Right cardiac atrium (tissue), 5 donors: ENCODE measurements at regions not wholly inside any gene's neighbourhood (a gene's known extent, or its start where the extent isn't known, plus 50 kb on each side); places are given as distances from the start of the nearest gene placed in this dataset.

Experiments used
- ATAC-seq, 2 donors: fragments of 200-7000 bp; cut with Tn5 transposase; one replicate each; pipeline versions ENCODE4 v1.8.0 to v1.9.1; 2020; ENCODE audit warnings: moderate library complexity in 2 of 2, mild to moderate bottlenecking in 1 of 2
- DNase-seq, 3 donors: peaks; one replicate each; pipeline ENCODE4 v3.0.0-alpha.2; 2020
- H3K27ac ChIP-seq: one replicate; pipeline ENCODE4 v1.5.1; 2013; ENCODE audit warnings: mild to moderate bottlenecking, low read length, control low read depth, moderate library complexity
- H3K27me3 ChIP-seq: one replicate; pipeline ENCODE4 v1.6.1; 2013; ENCODE audit not compliant: control insufficient read depth, insufficient read depth
- H3K4me1 ChIP-seq: one replicate; pipeline ENCODE4 v1.6.1; 2013; ENCODE audit warnings: low read length; ENCODE audit not compliant: control insufficient read depth, insufficient read depth
- H3K4me3 ChIP-seq: one replicate; pipeline ENCODE4 v1.5.1; 2013; ENCODE audit warnings: low read length, control low read depth
- H3K9me3 ChIP-seq: one replicate; pipeline ENCODE4 v1.6.1; 2013; ENCODE audit warnings: low read length; ENCODE audit not compliant: control insufficient read depth
- WGBS: extraction: QIAGEN DNeasy Blood & Tissue Kit; methylation state at CpG from one replicate; pipeline ENCODE4 v1.1.7; 2013; 5-methylcytosine and 5-hydroxymethylcytosine counted together
- intact Hi-C, 4 donors: fragments of 100-400 bp; cut with DNase I; formaldehyde crosslinking; loops; one replicate each; pipeline versions ENCODE4 v1.11.0 to v1.14.0; 2022 to 2023
- donor health status: healthy with polysubstance abuse.
- donor health status: DM: no; HTN: yes; CAD: no.
- donor health status: DM: no; HTN: no; CAD: no.
- donor health status: DM: no; HTN: yes; CAD: no; lungs with severe emphysema.
- donor health status: DM: yes; HTN: yes; CAD: no.

- intact Hi-C loops = no loop called here
- no peak for DNase-seq
- Histone ChIP-seq H3K4me3 (no peak overlapping the region), H3K4me1 (no peaks in the 10 kb centered on the region), H3K9me3 (no peaks in the 10 kb centered on the region), H3K27me3 (no peaks in the 10 kb centered on the region), H3K27ac (no peak overlapping the region)
- WGBS = 93% methylated on average over 2 of the region's 2 CpGs
- no peak for ATAC-seq
These were observed 63.4 kb upstream of the HMGCLL1 start for GRCh38 chr6:55642366-55642765.

- no peak overlapping the region for H3K4me3 ChIP-seq
- ATAC-seq (no peak), DNase-seq (no peak)
- H3K27ac ChIP-seq = no peak overlapping the region
- no peaks in the 10 kb centered on the region for H3K4me1 ChIP-seq
- intact Hi-C loops = no loop called here
- H3K27me3 ChIP-seq = no peaks in the 10 kb centered on the region
- 71% methylated on average over 2 of the region's 2 CpGs for whole genome bisulfite sequencing
- H3K9me3 ChIP-seq = no peaks in the 10 kb centered on the region
These were observed 57.6 kb upstream of the HMGCLL1 start for GRCh38 chr6:55636406-55637102.

GRCh38 chr6:55633471-55633870 lies 54.5 kb upstream of the HMGCLL1 start:
- ATAC-seq (no peak), DNase-seq (no peak)
- WGBS = 70% methylated on average over 3 of the region's 3 CpGs
- Histone ChIP-seq H3K9me3 (no peaks in the 10 kb centered on the region), H3K27me3 (no peaks in the 10 kb centered on the region), H3K4me1 (no peaks in the 10 kb centered on the region), H3K4me3 (no peak overlapping the region), H3K27ac (no peak overlapping the region)
- intact Hi-C loops = no loop called here

GRCh38 chr6:55632953-55633352 lies 54.0 kb upstream of the HMGCLL1 start:
- H3K4me1 ChIP-seq = no peaks in the 10 kb centered on the region

More at GRCh38 chr6:55632953-55633352, 54.0 kb upstream of the HMGCLL1 start:
- Histone ChIP-seq H3K27ac (no peak overlapping the region), H3K27me3 (no peaks in the 10 kb centered on the region), H3K4me3 (no peak overlapping the region), H3K9me3 (no peaks in the 10 kb centered on the region)
- intact Hi-C loops = no loop called here
- DNase-seq = no peak
- no peak for ATAC-seq
- WGBS = 92% methylated on average over 1 of the region's 1 CpG
